Activated CD8-positive, alpha-beta T cell treated with anti-CD3 and anti-CD28 coated beads for 36 hours (primary cell): ENCODE measurements at regions not wholly inside any gene's neighbourhood (a gene's known extent, or its start where the extent isn't known, plus 50 kb on each side); places are given as distances from the start of the nearest gene placed in this dataset.

Experiments used
- ATAC-seq: fragments of 200-7000 bp; cut with Tn5 transposase; one replicate; pipeline ENCODE4 v1.10.0; 2021; ENCODE audit warnings: mild to moderate bottlenecking, moderate library complexity
- CTCF ChIA-PET: fragments of 350-600 bp; sonication (Branson Sonifier 250); formaldehyde crosslinking; loops from one replicate; lab custom pipeline; 2021; ENCODE audit warnings: antibody characterized with exemption; lab: Charles Lee
- POLR2A ChIA-PET: fragments of 350-600 bp; sonication (Branson Sonifier 250); formaldehyde crosslinking; loops from one replicate; lab custom pipeline; 2021; ENCODE audit warnings: antibody characterized with exemption; lab: Charles Lee
- DNase-seq: peaks from one replicate; pipeline ENCODE4 v3.0.0-alpha.2; 2020
- H3K27ac Mint-ChIP-seq: one replicate; pipeline ENCODE4 v1.8.0; 2021; ENCODE audit warnings: mild to moderate bottlenecking, mixed read lengths
- H3K27me3 Mint-ChIP-seq: one replicate; pipeline ENCODE4 v1.8.0; 2021; ENCODE audit warnings: mixed read lengths
- H3K36me3 Mint-ChIP-seq: one replicate; pipeline ENCODE4 v1.8.0; 2021; ENCODE audit warnings: low read depth, mixed read lengths
- H3K4me1 Mint-ChIP-seq: one replicate; pipeline ENCODE4 v1.8.0; 2021; ENCODE audit warnings: low read depth, mixed read lengths
- H3K4me3 Mint-ChIP-seq: one replicate; pipeline ENCODE4 v1.8.0; 2021; ENCODE audit warnings: mild to moderate bottlenecking, moderate library complexity, mixed read lengths
- H3K9me3 Mint-ChIP-seq: one replicate; pipeline ENCODE4 v1.8.0; 2021; ENCODE audit warnings: mixed read lengths
- CTCF ChIP-seq: fragments of 200-600 bp; IDR thresholded peaks from one replicate; pipeline ENCODE4 v1.8.0; 2022; ENCODE audit warnings: antibody characterized with exemption, mild to moderate bottlenecking
- intact Hi-C: fragments of 100-400 bp; cut with micrococcal nuclease; formaldehyde crosslinking; loops from one replicate; pipeline ENCODE4 v1.10.0; 2022

GRCh38 chr11:116061322-116061721 is 557.1 kb upstream of the CADM1 start:
- DNase-seq (no peak), ATAC-seq (no peak)
- POLR2A ChIA-PET, result no interaction called here
- Mint-ChIP-seq H3K27ac (no peak overlapping the region), H3K36me3 (no peaks in the 10 kb centered on the region), H3K4me1 (no peaks in the 10 kb centered on the region), H3K9me3 (no peaks in the 10 kb centered on the region), H3K4me3 (no peak overlapping the region), H3K27me3 (peaks cover 10% of the 10 kb centered on the region)
- TF ChIP-seq CTCF, result no peak
- CTCF ChIA-PET, result no interaction called here
- intact Hi-C loops, result no loop called here

- intact Hi-C loops, result no loop called here
These were observed 555.7 kb upstream of the CADM1 start for GRCh38 chr11:116059919-116060318.

GRCh38 chr11:116057000-116057399 is 552.8 kb upstream of the CADM1 start:
- H3K4me3 Mint-ChIP-seq, result no peak overlapping the region
- ChIA-PET CTCF (no interaction called here), POLR2A (no interaction called here)
- DNase-seq, result no peak
- no peak overlapping the region for H3K27ac Mint-ChIP-seq
- H3K4me1 Mint-ChIP-seq, result no peaks in the 10 kb centered on the region
- no peak for ATAC-seq
- intact Hi-C loops, result no loop called here
- TF ChIP-seq CTCF, result no peak
- H3K27me3 Mint-ChIP-seq, result no peaks in the 10 kb centered on the region
- H3K9me3 Mint-ChIP-seq, result no peaks in the 10 kb centered on the region
- H3K36me3 Mint-ChIP-seq, result no peaks in the 10 kb centered on the region

More at GRCh38 chr11:116059919-116060318, 555.7 kb upstream of the CADM1 start:
- Mint-ChIP-seq H3K27me3 (peaks cover 10% of the 10 kb centered on the region), H3K27ac (no peak overlapping the region), H3K9me3 (no peaks in the 10 kb centered on the region), H3K36me3 (no peaks in the 10 kb centered on the region), H3K4me1 (no peaks in the 10 kb centered on the region), H3K4me3 (no peak overlapping the region)
- ChIA-PET POLR2A (no interaction called here), CTCF (no interaction called here)
- no peak for DNase-seq
- no peak for TF ChIP-seq CTCF
- no peak for ATAC-seq

- Mint-ChIP-seq H3K4me3 (no peak overlapping the region), H3K9me3 (no peaks in the 10 kb centered on the region), H3K4me1 (no peaks in the 10 kb centered on the region), H3K27me3 (no peaks in the 10 kb centered on the region), H3K36me3 (no peaks in the 10 kb centered on the region), H3K27ac (no peak overlapping the region)
- no peak for TF ChIP-seq CTCF
- no peak for ATAC-seq
- DNase-seq, result no peak
- intact Hi-C loops, result no loop called here
- ChIA-PET POLR2A (no interaction called here), CTCF (no interaction called here)
These were observed 550.8 kb upstream of the CADM1 start for GRCh38 chr11:116055064-116055463.

GRCh38 chr11:116053548-116053919 is 549.3 kb upstream of the CADM1 start:
- intact Hi-C loops, result no loop called here
- Mint-ChIP-seq H3K27ac (no peak overlapping the region), H3K27me3 (no peaks in the 10 kb centered on the region), H3K36me3 (no peaks in the 10 kb centered on the region), H3K9me3 (no peaks in the 10 kb centered on the region), H3K4me1 (no peaks in the 10 kb centered on the region), H3K4me3 (no peak overlapping the region)
- POLR2A ChIA-PET, result no interaction called here
- ATAC-seq (no peak), DNase-seq (no peak)
- TF ChIP-seq CTCF, result no peak
- CTCF ChIA-PET, result no interaction called here
